ENCODE measurements at regions not wholly inside any gene's neighbourhood (a gene's known extent, or its start where the extent isn't known, plus 50 kb on each side); places are given as distances from the start of the nearest gene placed in this dataset.

GRCh38 chr5:118561971-118562370 lies 426.4 kb downstream of the DTWD2 start:
- Histone ChIP-seq H3K4me3 (ENCODE audit: low read length) (no peak overlapping the region), H3K27ac (ENCODE audit: low read length) (no peak overlapping the region), H3K9ac (ENCODE audit: low read length) (no peak overlapping the region), H3F3A (ENCODE audit: insufficient read depth, low read length, poor library complexity, severe bottlenecking) (peaks cover 5% of the 10 kb centered on the region), H4K20me1 (ENCODE audit: insufficient read depth) (no peaks in the 10 kb centered on the region), H3K4me2 (ENCODE audit: low read length) (no peak overlapping the region), H3K9me2 (ENCODE audit: insufficient read depth, low read length) (no peaks in the 10 kb centered on the region), H3K9me3 (ENCODE audit: low read length) (no peaks in the 10 kb centered on the region), H2AFZ (ENCODE audit: low read depth, low read length) (no peak overlapping the region), H3K27me3 (ENCODE audit: insufficient read depth, low read depth, low read length) (no peaks in the 10 kb centered on the region), H3K79me2 (replicated peaks; ENCODE audit: insufficient read depth, low read length) (no peaks in the 10 kb centered on the region), H3K36me3 (ENCODE audit: insufficient read depth, low read length) (no peaks in the 10 kb centered on the region)
- no peak for TF ChIP-seq CTCF (IDR thresholded peaks at IDR 0.05; ENCODE audit: poor library complexity, severe bottlenecking)
- TF ChIP-seq SMC3 (conservative IDR thresholded peaks at IDR 0.05; ENCODE audit: poor library complexity), result no peak
- no peak for TF ChIP-seq POLR2AphosphoS5 (IDR thresholded peaks at IDR 0.05)
- no peak for TF ChIP-seq REST (IDR thresholded peaks at IDR 0.05; ENCODE audit: borderline replicate concordance)
- TF ChIP-seq MXI1 (conservative IDR thresholded peaks at IDR 0.05; ENCODE audit: poor library complexity, severe bottlenecking), result no peak

GRCh38 chr5:118561235-118561634 lies 427.1 kb downstream of the DTWD2 start:
- H3K9me3 ChIP-seq (ENCODE audit: low read length), result no peaks in the 10 kb centered on the region

More at GRCh38 chr5:118561235-118561634, 427.1 kb downstream of the DTWD2 start:
- no peak overlapping the region for H3K4me2 ChIP-seq (ENCODE audit: low read length)
- peaks cover 5% of the 10 kb centered on the region for H3F3A ChIP-seq (ENCODE audit: insufficient read depth, low read length, poor library complexity, severe bottlenecking)
- no peak overlapping the region for H3K27ac ChIP-seq (ENCODE audit: low read length)
- H3K36me3 ChIP-seq (ENCODE audit: insufficient read depth, low read length), result no peaks in the 10 kb centered on the region
- TF ChIP-seq MXI1 (conservative IDR thresholded peaks at IDR 0.05; ENCODE audit: poor library complexity, severe bottlenecking) (no peak), SMC3 (conservative IDR thresholded peaks at IDR 0.05; ENCODE audit: poor library complexity) (no peak), EZH2 (IDR thresholded peaks at IDR 0.05; ENCODE audit: borderline replicate concordance, insufficient read depth, low read length, poor library complexity, severe bottlenecking) (no peak), RAD21 (conservative IDR thresholded peaks at IDR 0.05) (no peak), EP300 (conservative IDR thresholded peaks at IDR 0.05; ENCODE audit: poor library complexity, severe bottlenecking) (no peak), CTCF (IDR thresholded peaks at IDR 0.05; ENCODE audit: poor library complexity, severe bottlenecking) (no peak), POLR2AphosphoS5 (IDR thresholded peaks at IDR 0.05) (no peak), REST (IDR thresholded peaks at IDR 0.05; ENCODE audit: borderline replicate concordance) (no peak), TAF1 (IDR thresholded peaks at IDR 0.05; ENCODE audit: low read depth) (no peak)
- no peak overlapping the region for H3K9ac ChIP-seq (ENCODE audit: low read length)
- H3K4me3 ChIP-seq (ENCODE audit: low read length), result no peak overlapping the region
- H3K79me2 ChIP-seq (replicated peaks; ENCODE audit: insufficient read depth, low read length), result no peaks in the 10 kb centered on the region
- no peaks in the 10 kb centered on the region for H3K9me2 ChIP-seq (ENCODE audit: insufficient read depth, low read length)
- no peaks in the 10 kb centered on the region for H3K27me3 ChIP-seq (ENCODE audit: insufficient read depth, low read depth, low read length)
- H4K20me1 ChIP-seq (ENCODE audit: insufficient read depth), result no peaks in the 10 kb centered on the region
- H2AFZ ChIP-seq (ENCODE audit: low read depth, low read length), result no peak overlapping the region
